ENCODE measurements at regions not wholly inside any gene's neighbourhood (a gene's known extent, or its start where the extent isn't known, plus 50 kb on each side); places are given as distances from the start of the nearest gene placed in this dataset.

DNA sequence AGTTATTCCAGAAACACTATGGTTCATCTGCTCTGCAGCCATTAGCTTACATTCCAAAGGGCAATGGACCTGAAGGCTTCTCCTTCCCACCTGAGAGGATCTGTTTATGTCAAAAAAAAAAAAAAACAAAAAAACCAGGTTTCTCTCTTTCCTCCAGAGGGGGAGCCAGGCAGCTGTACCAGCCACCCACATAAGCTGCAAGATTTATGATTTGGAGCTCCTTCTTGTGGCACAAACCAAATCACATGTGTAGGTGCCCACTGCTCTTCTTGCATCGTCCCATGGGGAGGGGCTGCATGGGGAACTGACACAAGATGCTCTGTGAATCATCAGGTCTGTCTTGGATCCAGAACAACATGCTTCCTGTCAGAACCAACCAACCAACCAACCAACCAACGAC is 231.6 kb upstream of the IGFBP3 start:
- TF ChIP-seq, protein P1, sequence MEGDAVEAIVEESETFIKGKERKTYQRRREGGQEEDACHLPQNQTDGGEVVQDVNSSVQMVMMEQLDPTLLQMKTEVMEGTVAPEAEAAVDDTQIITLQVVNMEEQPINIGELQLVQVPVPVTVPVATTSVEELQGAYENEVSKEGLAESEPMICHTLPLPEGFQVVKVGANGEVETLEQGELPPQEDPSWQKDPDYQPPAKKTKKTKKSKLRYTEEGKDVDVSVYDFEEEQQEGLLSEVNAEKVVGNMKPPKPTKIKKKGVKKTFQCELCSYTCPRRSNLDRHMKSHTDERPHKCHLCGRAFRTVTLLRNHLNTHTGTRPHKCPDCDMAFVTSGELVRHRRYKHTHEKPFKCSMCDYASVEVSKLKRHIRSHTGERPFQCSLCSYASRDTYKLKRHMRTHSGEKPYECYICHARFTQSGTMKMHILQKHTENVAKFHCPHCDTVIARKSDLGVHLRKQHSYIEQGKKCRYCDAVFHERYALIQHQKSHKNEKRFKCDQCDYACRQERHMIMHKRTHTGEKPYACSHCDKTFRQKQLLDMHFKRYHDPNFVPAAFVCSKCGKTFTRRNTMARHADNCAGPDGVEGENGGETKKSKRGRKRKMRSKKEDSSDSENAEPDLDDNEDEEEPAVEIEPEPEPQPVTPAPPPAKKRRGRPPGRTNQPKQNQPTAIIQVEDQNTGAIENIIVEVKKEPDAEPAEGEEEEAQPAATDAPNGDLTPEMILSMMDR (IDR thresholded peaks at IDR 0.05), result no peak
- no peak for TF ChIP-seq POLR2A (IDR thresholded peaks at IDR 0.05)

Measured in thyroid gland (tissue), 4 donors.